ENCODE measurements at regions not wholly inside any gene's neighbourhood (a gene's known extent, or its start where the extent isn't known, plus 50 kb on each side); places are given as distances from the start of the nearest gene placed in this dataset.

DNA sequence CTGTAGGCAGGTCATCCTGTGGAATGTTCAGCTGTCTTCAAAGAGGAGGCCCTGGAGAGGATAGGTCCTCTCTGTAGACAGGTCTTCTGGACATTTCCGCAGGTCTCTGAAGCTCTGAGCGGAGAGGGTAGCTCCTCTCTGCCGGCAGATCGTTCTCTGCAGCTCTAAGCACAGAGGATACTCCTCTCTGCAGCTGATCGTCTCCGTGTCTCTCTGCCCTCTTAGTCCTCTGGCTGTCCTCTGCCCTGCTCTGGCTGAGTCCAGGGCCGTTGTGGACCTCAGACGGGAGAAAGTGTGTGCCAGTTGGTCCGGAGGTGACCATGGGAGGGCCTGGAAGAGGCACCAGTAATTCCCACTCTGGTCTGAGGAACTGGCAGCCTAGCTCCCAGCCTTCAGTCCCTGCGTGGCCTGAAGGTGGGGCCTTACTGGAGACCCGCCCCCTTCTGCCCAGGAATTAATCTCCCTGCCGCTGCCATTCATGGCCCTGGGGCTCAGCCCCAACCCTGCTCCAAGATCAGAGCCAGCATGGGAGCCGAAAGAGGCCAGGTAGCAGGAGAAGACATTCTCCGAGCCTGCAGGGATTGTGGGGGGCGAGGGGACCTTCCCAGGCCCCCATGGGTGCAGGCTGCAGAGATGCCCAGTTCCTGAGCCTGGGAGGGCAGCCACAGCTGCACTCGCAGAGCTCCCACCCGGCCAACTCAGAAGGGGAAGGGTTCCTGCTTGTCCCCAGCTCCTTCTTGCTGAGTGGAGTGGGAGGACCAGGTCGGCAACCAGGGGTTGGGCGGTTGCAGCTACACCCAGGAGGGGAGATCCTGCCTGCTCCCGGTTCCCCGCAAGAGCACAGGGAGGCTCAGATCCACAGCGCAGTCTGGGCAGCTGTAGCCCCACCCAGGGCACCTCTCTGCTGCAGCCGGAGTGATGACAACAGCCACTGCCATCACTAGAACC is 488.7 kb downstream of the RSL24D1 start:
- TF ChIP-seq NR3C1 (IDR thresholded peaks at IDR 0.05) (no peak), RAD21 (conservative IDR thresholded peaks at IDR 0.05 in 1 of 2, IDR thresholded peaks at IDR 0.05 in 1 of 2) (no peak), POLR2A (IDR thresholded peaks at IDR 0.05; ENCODE audit: low read length) (no peak), CBX8 (IDR thresholded peaks at IDR 0.05) (no peak), HEYL (CRISPR knock-in tag; IDR thresholded peaks at IDR 0.05) (no peak)
- TF ChIP-seq, protein P1, sequence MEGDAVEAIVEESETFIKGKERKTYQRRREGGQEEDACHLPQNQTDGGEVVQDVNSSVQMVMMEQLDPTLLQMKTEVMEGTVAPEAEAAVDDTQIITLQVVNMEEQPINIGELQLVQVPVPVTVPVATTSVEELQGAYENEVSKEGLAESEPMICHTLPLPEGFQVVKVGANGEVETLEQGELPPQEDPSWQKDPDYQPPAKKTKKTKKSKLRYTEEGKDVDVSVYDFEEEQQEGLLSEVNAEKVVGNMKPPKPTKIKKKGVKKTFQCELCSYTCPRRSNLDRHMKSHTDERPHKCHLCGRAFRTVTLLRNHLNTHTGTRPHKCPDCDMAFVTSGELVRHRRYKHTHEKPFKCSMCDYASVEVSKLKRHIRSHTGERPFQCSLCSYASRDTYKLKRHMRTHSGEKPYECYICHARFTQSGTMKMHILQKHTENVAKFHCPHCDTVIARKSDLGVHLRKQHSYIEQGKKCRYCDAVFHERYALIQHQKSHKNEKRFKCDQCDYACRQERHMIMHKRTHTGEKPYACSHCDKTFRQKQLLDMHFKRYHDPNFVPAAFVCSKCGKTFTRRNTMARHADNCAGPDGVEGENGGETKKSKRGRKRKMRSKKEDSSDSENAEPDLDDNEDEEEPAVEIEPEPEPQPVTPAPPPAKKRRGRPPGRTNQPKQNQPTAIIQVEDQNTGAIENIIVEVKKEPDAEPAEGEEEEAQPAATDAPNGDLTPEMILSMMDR (IDR thresholded peaks at IDR 0.05): no peak
- TF ChIP-seq, protein P2, sequence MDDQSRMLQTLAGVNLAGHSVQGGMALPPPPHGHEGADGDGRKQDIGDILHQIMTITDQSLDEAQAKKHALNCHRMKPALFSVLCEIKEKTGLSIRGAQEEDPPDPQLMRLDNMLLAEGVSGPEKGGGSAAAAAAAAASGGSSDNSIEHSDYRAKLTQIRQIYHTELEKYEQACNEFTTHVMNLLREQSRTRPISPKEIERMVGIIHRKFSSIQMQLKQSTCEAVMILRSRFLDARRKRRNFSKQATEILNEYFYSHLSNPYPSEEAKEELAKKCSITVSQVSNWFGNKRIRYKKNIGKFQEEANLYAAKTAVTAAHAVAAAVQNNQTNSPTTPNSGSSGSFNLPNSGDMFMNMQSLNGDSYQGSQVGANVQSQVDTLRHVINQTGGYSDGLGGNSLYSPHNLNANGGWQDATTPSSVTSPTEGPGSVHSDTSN (IDR thresholded peaks at IDR 0.05): no peak
- TF ChIP-seq, protein P3, sequence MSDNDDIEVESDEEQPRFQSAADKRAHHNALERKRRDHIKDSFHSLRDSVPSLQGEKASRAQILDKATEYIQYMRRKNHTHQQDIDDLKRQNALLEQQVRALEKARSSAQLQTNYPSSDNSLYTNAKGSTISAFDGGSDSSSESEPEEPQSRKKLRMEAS (IDR thresholded peaks at IDR 0.05): no peak
- TF ChIP-seq, protein P4, sequence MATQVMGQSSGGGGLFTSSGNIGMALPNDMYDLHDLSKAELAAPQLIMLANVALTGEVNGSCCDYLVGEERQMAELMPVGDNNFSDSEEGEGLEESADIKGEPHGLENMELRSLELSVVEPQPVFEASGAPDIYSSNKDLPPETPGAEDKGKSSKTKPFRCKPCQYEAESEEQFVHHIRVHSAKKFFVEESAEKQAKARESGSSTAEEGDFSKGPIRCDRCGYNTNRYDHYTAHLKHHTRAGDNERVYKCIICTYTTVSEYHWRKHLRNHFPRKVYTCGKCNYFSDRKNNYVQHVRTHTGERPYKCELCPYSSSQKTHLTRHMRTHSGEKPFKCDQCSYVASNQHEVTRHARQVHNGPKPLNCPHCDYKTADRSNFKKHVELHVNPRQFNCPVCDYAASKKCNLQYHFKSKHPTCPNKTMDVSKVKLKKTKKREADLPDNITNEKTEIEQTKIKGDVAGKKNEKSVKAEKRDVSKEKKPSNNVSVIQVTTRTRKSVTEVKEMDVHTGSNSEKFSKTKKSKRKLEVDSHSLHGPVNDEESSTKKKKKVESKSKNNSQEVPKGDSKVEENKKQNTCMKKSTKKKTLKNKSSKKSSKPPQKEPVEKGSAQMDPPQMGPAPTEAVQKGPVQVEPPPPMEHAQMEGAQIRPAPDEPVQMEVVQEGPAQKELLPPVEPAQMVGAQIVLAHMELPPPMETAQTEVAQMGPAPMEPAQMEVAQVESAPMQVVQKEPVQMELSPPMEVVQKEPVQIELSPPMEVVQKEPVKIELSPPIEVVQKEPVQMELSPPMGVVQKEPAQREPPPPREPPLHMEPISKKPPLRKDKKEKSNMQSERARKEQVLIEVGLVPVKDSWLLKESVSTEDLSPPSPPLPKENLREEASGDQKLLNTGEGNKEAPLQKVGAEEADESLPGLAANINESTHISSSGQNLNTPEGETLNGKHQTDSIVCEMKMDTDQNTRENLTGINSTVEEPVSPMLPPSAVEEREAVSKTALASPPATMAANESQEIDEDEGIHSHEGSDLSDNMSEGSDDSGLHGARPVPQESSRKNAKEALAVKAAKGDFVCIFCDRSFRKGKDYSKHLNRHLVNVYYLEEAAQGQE (IDR thresholded peaks at IDR 0.05): no peak
- TF ChIP-seq, protein P5, sequence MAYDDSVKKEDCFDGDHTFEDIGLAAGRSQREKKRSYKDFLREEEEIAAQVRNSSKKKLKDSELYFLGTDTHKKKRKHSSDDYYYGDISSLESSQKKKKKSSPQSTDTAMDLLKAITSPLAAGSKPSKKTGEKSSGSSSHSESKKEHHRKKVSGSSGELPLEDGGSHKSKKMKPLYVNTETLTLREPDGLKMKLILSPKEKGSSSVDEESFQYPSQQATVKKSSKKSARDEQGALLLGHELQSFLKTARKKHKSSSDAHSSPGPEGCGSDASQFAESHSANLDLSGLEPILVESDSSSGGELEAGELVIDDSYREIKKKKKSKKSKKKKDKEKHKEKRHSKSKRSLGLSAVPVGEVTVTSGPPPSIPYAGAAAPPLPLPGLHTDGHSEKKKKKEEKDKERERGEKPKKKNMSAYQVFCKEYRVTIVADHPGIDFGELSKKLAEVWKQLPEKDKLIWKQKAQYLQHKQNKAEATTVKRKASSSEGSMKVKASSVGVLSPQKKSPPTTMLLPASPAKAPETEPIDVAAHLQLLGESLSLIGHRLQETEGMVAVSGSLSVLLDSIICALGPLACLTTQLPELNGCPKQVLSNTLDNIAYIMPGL (CRISPR knock-in tag; IDR thresholded peaks at IDR 0.05; ENCODE audit: borderline replicate concordance): no peak

Data from A549 (cell line).